ENCODE measurements at regions not wholly inside any gene's neighbourhood (a gene's known extent, or its start where the extent isn't known, plus 50 kb on each side); places are given as distances from the start of the nearest gene placed in this dataset.
A peak's percentile ranks its signal among the peaks of the same experiment; 100 is the strongest.

DNA sequence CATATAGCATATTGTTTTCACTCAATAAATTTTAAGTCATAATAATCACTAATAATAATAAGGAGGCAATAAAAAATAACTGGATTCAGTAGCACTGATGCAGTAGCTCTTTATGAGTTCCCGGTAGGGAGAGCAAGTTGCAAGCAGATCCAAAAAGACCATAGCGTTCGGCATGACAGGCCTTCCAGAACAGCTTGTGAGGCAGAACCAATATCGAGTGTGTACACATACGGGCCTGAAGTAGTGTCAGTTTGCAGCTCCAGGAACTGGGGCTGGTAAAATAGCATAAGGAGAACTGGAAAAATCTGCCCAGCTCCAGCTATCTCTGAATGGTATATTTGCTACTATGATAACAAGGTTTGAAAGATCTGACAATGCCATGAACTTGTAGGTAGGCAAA lies 1607.8 kb upstream of the PIK3C3 start:
- Histone ChIP-seq H3K36me3 (ENCODE audit: control insufficient read depth, insufficient read depth, low read length, severe bottlenecking) (no peaks in the 10 kb centered on the region), H3K4me3 (ENCODE audit: low read length) (no peak overlapping the region), H3K27me3 (replicated peaks; ENCODE audit: control insufficient read depth, insufficient read depth, low read length) (no peaks in the 10 kb centered on the region), H3K4me1 (ENCODE audit: control insufficient read depth, insufficient read depth, low read length) (no peaks in the 10 kb centered on the region), H3K9ac (ENCODE audit: low read length) (no peak overlapping the region), H3K9me3 (ENCODE audit: control insufficient read depth, low read length) (no peaks in the 10 kb centered on the region)
- no peak for DNase-seq (ENCODE audit: low read depth)

- H3K27me3 ChIP-seq (replicated peaks; ENCODE audit: control insufficient read depth, insufficient read depth, low read length), result no peaks in the 10 kb centered on the region
- no peak overlapping the region for H3K9ac ChIP-seq (ENCODE audit: low read length)
- no peak overlapping the region for H3K4me3 ChIP-seq (ENCODE audit: low read length)
- H3K36me3 ChIP-seq (ENCODE audit: control insufficient read depth, insufficient read depth, low read length, severe bottlenecking), result no peaks in the 10 kb centered on the region
- H3K9me3 ChIP-seq (ENCODE audit: control insufficient read depth, low read length), result no peaks in the 10 kb centered on the region
- no peak for DNase-seq (ENCODE audit: low read depth)
- no peaks in the 10 kb centered on the region for H3K4me1 ChIP-seq (ENCODE audit: control insufficient read depth, insufficient read depth, low read length)
Observed at GRCh38 chr18:40346146-40346545, 1608.9 kb upstream of the PIK3C3 start.

- no peak for DNase-seq (ENCODE audit: low read depth)
- H3K4me3 ChIP-seq (ENCODE audit: low read length), result no peak overlapping the region
- no peaks in the 10 kb centered on the region for H3K27me3 ChIP-seq (replicated peaks; ENCODE audit: control insufficient read depth, insufficient read depth, low read length)
- H3K9me3 ChIP-seq (ENCODE audit: control insufficient read depth, low read length), result no peaks in the 10 kb centered on the region
- no peaks in the 10 kb centered on the region for H3K4me1 ChIP-seq (ENCODE audit: control insufficient read depth, insufficient read depth, low read length)
- no peak overlapping the region for H3K9ac ChIP-seq (ENCODE audit: low read length)
- H3K36me3 ChIP-seq (ENCODE audit: control insufficient read depth, insufficient read depth, low read length, severe bottlenecking), result no peaks in the 10 kb centered on the region
Observed at GRCh38 chr18:40341701-40342100, 1613.3 kb upstream of the PIK3C3 start.

- no peaks in the 10 kb centered on the region for H3K36me3 ChIP-seq (ENCODE audit: control insufficient read depth, insufficient read depth, low read length, severe bottlenecking)
- no peaks in the 10 kb centered on the region for H3K4me1 ChIP-seq (ENCODE audit: control insufficient read depth, insufficient read depth, low read length)
- H3K9me3 ChIP-seq (ENCODE audit: control insufficient read depth, low read length), result peaks cover 15% of the 10 kb centered on the region
- no peaks in the 10 kb centered on the region for H3K27me3 ChIP-seq (replicated peaks; ENCODE audit: control insufficient read depth, insufficient read depth, low read length)
- no peak overlapping the region for H3K9ac ChIP-seq (ENCODE audit: low read length)
- H3K4me3 ChIP-seq (ENCODE audit: low read length), result no peak overlapping the region
- no peak for DNase-seq (ENCODE audit: low read depth)
Observed at GRCh38 chr18:40338284-40338683, 1616.8 kb upstream of the PIK3C3 start.

DNA sequence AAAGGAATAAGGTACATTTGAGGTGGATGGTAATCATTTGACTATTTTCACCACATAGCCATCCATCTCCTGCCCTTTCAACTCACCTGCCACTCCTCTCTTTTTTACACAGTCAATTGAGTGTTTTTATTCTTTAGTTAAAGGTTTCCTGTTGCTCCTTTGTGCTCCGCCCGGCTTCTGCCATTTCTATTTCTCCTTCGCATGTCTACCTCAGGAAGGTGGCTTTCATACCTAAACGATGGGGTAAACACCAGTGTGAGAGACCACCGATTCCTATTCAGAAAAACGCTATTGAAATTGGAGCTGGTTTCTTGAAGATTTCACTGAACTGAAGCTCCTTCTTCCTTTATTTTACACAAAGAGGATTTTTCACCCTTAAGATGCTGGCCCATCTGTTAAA lies 1628.0 kb upstream of the PIK3C3 start:
- peaks cover 3% of the 10 kb centered on the region for H3K9me3 ChIP-seq (ENCODE audit: control insufficient read depth, low read length)
- H3K9ac ChIP-seq (ENCODE audit: low read length), result no peak overlapping the region
- no peaks in the 10 kb centered on the region for H3K36me3 ChIP-seq (ENCODE audit: control insufficient read depth, insufficient read depth, low read length, severe bottlenecking)
- no peak for DNase-seq (ENCODE audit: low read depth)
- H3K4me3 ChIP-seq (ENCODE audit: low read length), result no peak overlapping the region
- H3K4me1 ChIP-seq (ENCODE audit: control insufficient read depth, insufficient read depth, low read length), result no peaks in the 10 kb centered on the region
- no peaks in the 10 kb centered on the region for H3K27me3 ChIP-seq (replicated peaks; ENCODE audit: control insufficient read depth, insufficient read depth, low read length)

DNA sequence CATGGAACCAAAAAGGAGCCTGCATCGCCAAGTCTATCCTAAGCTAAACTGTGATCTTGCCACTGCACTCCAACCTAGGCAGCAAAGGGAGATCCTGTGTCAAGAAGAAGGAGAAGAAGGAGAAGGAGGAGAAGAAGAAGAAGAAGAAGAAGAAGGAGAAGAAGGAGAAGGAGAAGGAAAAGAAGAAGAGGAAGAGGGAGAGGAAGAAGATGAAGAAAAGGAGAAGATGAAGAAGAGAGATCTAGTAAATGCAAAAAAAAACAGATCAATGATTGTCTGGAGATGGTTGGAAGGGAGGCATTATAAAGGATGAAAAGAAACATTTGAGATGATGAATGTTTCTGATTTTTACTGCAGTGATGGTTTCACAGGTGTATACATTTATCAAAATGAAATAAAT lies 1629.0 kb upstream of the PIK3C3 start:
- Histone ChIP-seq H3K9ac (ENCODE audit: low read length) (no peak overlapping the region), H3K4me3 (ENCODE audit: low read length) (no peak overlapping the region), H3K27me3 (replicated peaks; ENCODE audit: control insufficient read depth, insufficient read depth, low read length) (no peaks in the 10 kb centered on the region), H3K36me3 (ENCODE audit: control insufficient read depth, insufficient read depth, low read length, severe bottlenecking) (no peaks in the 10 kb centered on the region), H3K9me3 (ENCODE audit: control insufficient read depth, low read length) (no peaks in the 10 kb centered on the region), H3K4me1 (ENCODE audit: control insufficient read depth, insufficient read depth, low read length) (no peaks in the 10 kb centered on the region)
- DNase-seq (ENCODE audit: low read depth), result no peak

GRCh38 chr18:40314199-40314598 lies 1640.8 kb upstream of the PIK3C3 start:
- H3K27me3 ChIP-seq (replicated peaks; ENCODE audit: control insufficient read depth, insufficient read depth, low read length), result no peaks in the 10 kb centered on the region
- H3K4me3 ChIP-seq (ENCODE audit: low read length), result no peak overlapping the region
- no peaks in the 10 kb centered on the region for H3K36me3 ChIP-seq (ENCODE audit: control insufficient read depth, insufficient read depth, low read length, severe bottlenecking)
- no peaks in the 10 kb centered on the region for H3K4me1 ChIP-seq (ENCODE audit: control insufficient read depth, insufficient read depth, low read length)
- no peaks in the 10 kb centered on the region for H3K9me3 ChIP-seq (ENCODE audit: control insufficient read depth, low read length)
- no peak overlapping the region for H3K9ac ChIP-seq (ENCODE audit: low read length)
- DNase-seq (ENCODE audit: low read depth), result no peak

DNA sequence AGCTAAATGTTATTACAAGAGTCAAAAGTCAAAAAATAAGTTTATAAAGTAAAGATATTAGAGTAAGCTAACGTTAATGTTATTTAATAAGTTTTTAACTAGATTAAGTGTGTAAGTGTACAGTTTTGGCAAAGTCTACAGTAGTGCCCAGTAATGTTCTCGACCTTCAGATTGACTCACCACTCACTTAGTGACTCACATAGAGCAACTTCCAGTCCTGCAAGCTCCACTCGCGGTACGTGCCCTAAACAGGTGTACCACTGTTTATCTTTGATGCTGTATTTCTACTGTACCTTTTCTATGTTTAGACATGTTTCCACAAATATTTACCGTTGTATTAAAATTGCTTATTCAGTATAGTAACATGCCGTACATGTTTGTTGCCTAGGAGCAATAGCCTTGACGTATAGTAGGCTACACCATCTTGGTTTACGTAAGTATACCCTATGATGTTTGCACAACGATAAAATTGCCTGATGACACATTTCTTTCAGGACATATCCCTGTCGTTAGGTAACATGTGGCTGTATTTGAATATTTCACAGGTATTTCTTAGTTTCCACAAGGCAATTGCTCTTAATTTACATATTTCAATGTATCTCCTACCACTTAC lies 1641.9 kb upstream of the PIK3C3 start:
- no peak for DNase-seq (ENCODE audit: low read depth)
- no peak overlapping the region for H3K9ac ChIP-seq (ENCODE audit: low read length)
- H3K36me3 ChIP-seq (ENCODE audit: control insufficient read depth, insufficient read depth, low read length, severe bottlenecking), result no peaks in the 10 kb centered on the region
- no peaks in the 10 kb centered on the region for H3K9me3 ChIP-seq (ENCODE audit: control insufficient read depth, low read length)
- H3K4me3 ChIP-seq (ENCODE audit: low read length), result no peak overlapping the region
- no peaks in the 10 kb centered on the region for H3K4me1 ChIP-seq (ENCODE audit: control insufficient read depth, insufficient read depth, low read length)
- H3K27me3 ChIP-seq (replicated peaks; ENCODE audit: control insufficient read depth, insufficient read depth, low read length), result no peaks in the 10 kb centered on the region

DNA sequence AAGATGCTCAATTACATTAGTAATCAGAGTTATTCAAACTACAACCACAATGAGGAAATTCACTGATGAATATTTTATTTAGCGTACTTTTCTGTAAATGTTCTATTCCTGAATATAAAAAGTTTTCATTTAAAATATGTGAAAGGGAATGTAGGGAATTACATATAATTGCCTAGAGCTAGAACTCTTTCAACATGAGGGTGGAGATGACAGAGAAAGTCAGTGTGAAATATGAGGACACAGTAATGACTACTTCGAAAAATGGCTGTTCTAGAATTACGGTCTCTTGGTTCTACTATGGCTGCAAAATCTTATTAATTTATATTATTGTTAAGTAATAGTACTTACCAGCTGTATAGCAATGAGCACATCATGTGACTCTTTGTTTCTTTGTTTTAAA lies 1647.4 kb upstream of the PIK3C3 start:
- no peak overlapping the region for H3K4me3 ChIP-seq (ENCODE audit: low read length)
- H3K36me3 ChIP-seq (ENCODE audit: control insufficient read depth, insufficient read depth, low read length, severe bottlenecking), result no peaks in the 10 kb centered on the region
- no peak for DNase-seq (ENCODE audit: low read depth)
- no peaks in the 10 kb centered on the region for H3K27me3 ChIP-seq (replicated peaks; ENCODE audit: control insufficient read depth, insufficient read depth, low read length)
- H3K9me3 ChIP-seq (ENCODE audit: control insufficient read depth, low read length), result peaks cover 12% of the 10 kb centered on the region
- no peaks in the 10 kb centered on the region for H3K4me1 ChIP-seq (ENCODE audit: control insufficient read depth, insufficient read depth, low read length)
- no peak overlapping the region for H3K9ac ChIP-seq (ENCODE audit: low read length)

GRCh38 chr18:40296717-40297413 lies 1658.2 kb upstream of the PIK3C3 start:
- no peaks in the 10 kb centered on the region for H3K36me3 ChIP-seq (ENCODE audit: control insufficient read depth, insufficient read depth, low read length, severe bottlenecking)
- H3K27me3 ChIP-seq (replicated peaks; ENCODE audit: control insufficient read depth, insufficient read depth, low read length), result no peaks in the 10 kb centered on the region
- H3K9ac ChIP-seq (ENCODE audit: low read length), result no peak overlapping the region
- no peaks in the 10 kb centered on the region for H3K9me3 ChIP-seq (ENCODE audit: control insufficient read depth, low read length)
- H3K4me1 ChIP-seq (ENCODE audit: control insufficient read depth, insufficient read depth, low read length), result no peaks in the 10 kb centered on the region
- DNase-seq (ENCODE audit: low read depth), result no peak
- H3K4me3 ChIP-seq (ENCODE audit: low read length), result no peak overlapping the region

DNA sequence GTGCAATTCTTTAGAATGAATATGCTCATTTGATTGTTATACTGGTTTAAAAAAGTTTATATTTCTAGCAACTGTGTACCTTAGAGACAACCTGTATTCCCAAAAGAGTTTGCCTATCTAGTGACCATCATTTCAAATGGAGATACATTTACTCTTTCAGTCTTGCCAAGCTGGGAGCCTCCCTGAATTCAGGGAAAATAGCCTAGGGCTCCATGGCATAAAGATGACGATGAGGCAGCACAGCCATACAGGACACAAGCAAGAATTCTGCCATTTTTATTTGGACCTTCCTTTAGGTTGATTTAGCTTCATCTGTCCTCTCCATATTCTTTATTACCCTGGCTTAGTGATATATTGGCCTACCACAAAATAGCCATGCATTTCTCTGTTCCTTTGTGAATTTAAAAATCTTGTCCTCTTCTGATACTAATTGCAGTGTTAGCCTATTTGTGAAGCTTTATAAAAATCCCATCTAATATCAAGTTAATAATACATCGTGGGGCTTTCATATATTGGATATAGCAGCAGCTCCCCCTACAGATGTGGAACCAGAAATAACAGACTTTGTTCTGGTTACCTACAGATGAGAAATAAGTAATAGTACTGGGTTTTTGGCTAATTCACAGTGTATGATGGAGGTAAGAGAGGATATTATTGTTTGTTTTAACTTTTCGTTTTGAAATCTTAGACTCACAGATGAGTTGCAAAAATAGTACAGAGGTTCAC lies 1661.9 kb upstream of the PIK3C3 start:
- Histone ChIP-seq H3K9me3 (ENCODE audit: control insufficient read depth, low read length) (no peaks in the 10 kb centered on the region), H3K9ac (ENCODE audit: low read length) (no peak overlapping the region), H3K4me3 (ENCODE audit: low read length) (no peak overlapping the region), H3K4me1 (ENCODE audit: control insufficient read depth, insufficient read depth, low read length) (no peaks in the 10 kb centered on the region), H3K27me3 (replicated peaks; ENCODE audit: control insufficient read depth, insufficient read depth, low read length) (no peaks in the 10 kb centered on the region), H3K36me3 (ENCODE audit: control insufficient read depth, insufficient read depth, low read length, severe bottlenecking) (no peaks in the 10 kb centered on the region)
- peak; percentile 19 for DNase-seq (ENCODE audit: low read depth)
